ENCODE measurements at regions not wholly inside any gene's neighbourhood (a gene's known extent, or its start where the extent isn't known, plus 50 kb on each side); places are given as distances from the start of the nearest gene placed in this dataset.

- TF ChIP-seq POLR2A (IDR thresholded peaks at IDR 0.05; ENCODE audit: low read depth, low read length) (no peak), POLR2AphosphoS5 (IDR thresholded peaks at IDR 0.05; ENCODE audit: low read depth, low read length) (no peak), TAF1 (IDR thresholded peaks at IDR 0.05; ENCODE audit: borderline replicate concordance, low read depth, low read length) (no peak)
Observed at GRCh38 chr9:135185060-135185459, 97.6 kb downstream of the OLFM1 start.

Measured in GM12892 (cell line).